ENCODE measurements at regions not wholly inside any gene's neighbourhood (a gene's known extent, or its start where the extent isn't known, plus 50 kb on each side); places are given as distances from the start of the nearest gene placed in this dataset.

- no peak for DNase-seq
Observed at GRCh38 chrX:108795240-108795639, 58.9 kb upstream of the IRS4 start.
